ENCODE measurements at regions not wholly inside any gene's neighbourhood (a gene's known extent, or its start where the extent isn't known, plus 50 kb on each side); places are given as distances from the start of the nearest gene placed in this dataset.
"Not testable (repeated sequence)": the region's sequence is repeated elsewhere in the genome, so short reads cannot be mapped to it uniquely, and the experiment has no call there.

DNA sequence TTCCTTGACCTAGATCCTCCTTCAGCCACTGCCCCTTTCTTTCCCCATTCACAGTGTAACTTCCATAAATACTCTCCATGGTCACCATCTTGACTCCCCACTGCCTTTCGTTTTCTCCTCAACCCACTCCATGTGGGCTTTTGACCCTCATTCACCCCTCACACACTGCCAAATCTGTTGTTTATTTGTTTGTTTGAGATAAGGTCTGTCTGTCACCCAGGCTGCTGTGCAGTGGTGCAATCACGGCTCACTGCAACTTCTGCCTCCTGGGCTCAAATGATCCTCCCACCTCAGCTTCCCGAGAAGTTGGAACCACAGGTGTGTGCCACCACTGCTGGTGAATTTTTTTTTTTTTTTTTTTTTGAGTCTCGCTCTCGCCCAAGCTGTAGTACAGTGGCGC lies 162.9 kb downstream of the FGF1 start:
- Histone ChIP-seq H2BK120ac (ENCODE audit: low read depth, low read length) (no peak overlapping the region), H3K4me2 (ENCODE audit: low read length) (no peak overlapping the region), H3K56ac (ENCODE audit: low read length) (no peak overlapping the region), H3K27ac (ENCODE audit: low read depth, low read length) (no peak overlapping the region), H3K36me3 (ENCODE audit: control insufficient read depth, insufficient read depth, low read length) (no peaks in the 10 kb centered on the region), H2AK5ac (ENCODE audit: low read length) (no peak overlapping the region), H2BK5ac (ENCODE audit: low read length) (no peak overlapping the region), H4K8ac (ENCODE audit: low read depth, low read length) (no peak overlapping the region), H3K18ac (ENCODE audit: low read length) (no peak overlapping the region), H3K4ac (ENCODE audit: low read depth, low read length) (no peak overlapping the region), H3K23ac (ENCODE audit: low read length) (no peak overlapping the region), H2BK15ac (replicated peaks; ENCODE audit: low read depth) (no peak overlapping the region), H3K9ac (ENCODE audit: low read length) (no peak overlapping the region), H4K5ac (ENCODE audit: low read length) (no peak overlapping the region), H3K4me3 (ENCODE audit: low read length) (no peak overlapping the region), H3K79me1 (ENCODE audit: low read length) (no peaks in the 10 kb centered on the region), H3K4me1 (ENCODE audit: control insufficient read depth, low read depth, low read length) (no peaks in the 10 kb centered on the region), H3K79me2 (ENCODE audit: control insufficient read depth, insufficient read depth, low read length) (no peaks in the 10 kb centered on the region), H3K27me3 (ENCODE audit: insufficient read depth, low read length, poor library complexity) (no peaks in the 10 kb centered on the region)
- DNase-seq = peak; percentile 19
- WGBS (ENCODE audit: extremely low coverage, insufficient coverage, low lambda C conversion rate) = no CpG with 5 or more reads among the region's 6 CpGs

DNA sequence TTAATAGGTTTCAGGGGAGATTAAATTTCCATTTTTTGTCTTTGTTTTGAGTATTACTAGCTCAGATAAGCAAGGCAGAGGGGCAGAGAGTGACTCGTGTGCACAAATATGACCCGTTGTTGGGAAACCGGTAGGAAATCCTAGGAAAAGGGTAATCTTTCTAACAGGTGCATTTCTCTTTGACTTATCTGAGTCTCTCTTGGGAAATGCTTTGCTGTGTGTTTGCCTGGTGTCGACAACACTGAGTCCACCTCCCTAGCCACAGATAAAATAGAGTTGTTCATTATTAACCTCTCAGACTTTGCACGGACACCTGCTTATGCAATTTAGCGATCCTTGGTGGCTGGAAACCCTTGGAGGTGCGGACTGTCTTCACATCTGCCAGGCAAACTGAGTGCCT lies 164.2 kb downstream of the FGF1 start:
- H4K8ac ChIP-seq (ENCODE audit: low read depth, low read length) = no peak overlapping the region
- H2BK120ac ChIP-seq (ENCODE audit: low read depth, low read length) = no peak overlapping the region
- no peaks in the 10 kb centered on the region for H3K79me2 ChIP-seq (ENCODE audit: control insufficient read depth, insufficient read depth, low read length)
- no peak overlapping the region for H3K9ac ChIP-seq (ENCODE audit: low read length)
- no peak overlapping the region for H3K4me3 ChIP-seq (ENCODE audit: low read length)
- no peaks in the 10 kb centered on the region for H3K4me1 ChIP-seq (ENCODE audit: control insufficient read depth, low read depth, low read length)
- H3K27me3 ChIP-seq (ENCODE audit: insufficient read depth, low read length, poor library complexity) = no peaks in the 10 kb centered on the region
- no peaks in the 10 kb centered on the region for H3K79me1 ChIP-seq (ENCODE audit: low read length)
- no peak overlapping the region for H3K27ac ChIP-seq (ENCODE audit: low read depth, low read length)
- no peak for DNase-seq
- H4K5ac ChIP-seq (ENCODE audit: low read length) = no peak overlapping the region
- H2BK15ac ChIP-seq (replicated peaks; ENCODE audit: low read depth) = no peak overlapping the region
- no peak overlapping the region for H3K4me2 ChIP-seq (ENCODE audit: low read length)
- no peak overlapping the region for H3K4ac ChIP-seq (ENCODE audit: low read depth, low read length)
- no peak overlapping the region for H3K23ac ChIP-seq (ENCODE audit: low read length)
- H3K36me3 ChIP-seq (ENCODE audit: control insufficient read depth, insufficient read depth, low read length) = no peaks in the 10 kb centered on the region
- peak overlapping the region; percentile 68 for H3K18ac ChIP-seq (ENCODE audit: low read length)
- H2AK5ac ChIP-seq (ENCODE audit: low read length) = no peak overlapping the region
- WGBS (ENCODE audit: extremely low coverage, insufficient coverage, low lambda C conversion rate) = no CpG with 5 or more reads among the region's 7 CpGs
- H3K56ac ChIP-seq (ENCODE audit: low read length) = no peak overlapping the region
- no peak overlapping the region for H2BK5ac ChIP-seq (ENCODE audit: low read length)

DNA sequence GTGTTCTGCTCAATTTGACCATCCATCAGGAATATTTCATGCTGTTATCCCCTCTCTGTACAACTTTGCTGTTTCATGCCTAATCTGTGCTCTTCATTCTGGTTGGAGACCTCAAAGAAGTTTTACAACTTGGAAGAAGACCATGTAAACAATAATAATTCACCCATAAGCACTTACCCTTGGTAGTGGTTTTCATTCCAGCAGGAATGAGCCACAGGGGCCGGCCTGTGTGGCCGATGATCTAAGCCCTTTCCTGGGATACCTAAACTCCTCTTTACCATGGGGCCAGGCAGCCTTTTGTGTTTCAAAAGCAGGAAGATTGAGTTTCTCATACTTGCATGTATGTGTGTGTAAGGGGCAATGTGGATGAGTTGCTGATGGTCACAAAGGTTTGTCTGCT lies 165.0 kb downstream of the FGF1 start:
- Histone ChIP-seq H3K4ac (ENCODE audit: low read depth, low read length) (peak overlapping the region; percentile 70), H3K4me1 (ENCODE audit: control insufficient read depth, low read depth, low read length) (no peaks in the 10 kb centered on the region), H3K18ac (ENCODE audit: low read length) (peak overlapping the region; percentile 68), H4K8ac (ENCODE audit: low read depth, low read length) (no peak overlapping the region), H4K5ac (ENCODE audit: low read length) (no peak overlapping the region), H3K4me2 (ENCODE audit: low read length) (no peak overlapping the region), H3K56ac (ENCODE audit: low read length) (no peak overlapping the region), H2AK5ac (ENCODE audit: low read length) (no peak overlapping the region), H3K36me3 (ENCODE audit: control insufficient read depth, insufficient read depth, low read length) (no peaks in the 10 kb centered on the region), H3K23ac (ENCODE audit: low read length) (no peak overlapping the region), H2BK15ac (replicated peaks; ENCODE audit: low read depth) (peak overlapping the region; percentile 85), H2BK5ac (ENCODE audit: low read length) (no peak overlapping the region), H3K79me1 (ENCODE audit: low read length) (no peaks in the 10 kb centered on the region), H3K9ac (ENCODE audit: low read length) (no peak overlapping the region), H2BK120ac (ENCODE audit: low read depth, low read length) (no peak overlapping the region), H3K79me2 (ENCODE audit: control insufficient read depth, insufficient read depth, low read length) (no peaks in the 10 kb centered on the region), H3K27ac (ENCODE audit: low read depth, low read length) (no peak overlapping the region), H3K4me3 (ENCODE audit: low read length) (no peak overlapping the region), H3K27me3 (ENCODE audit: insufficient read depth, low read length, poor library complexity) (no peaks in the 10 kb centered on the region)
- no CpG with 5 or more reads among the region's 2 CpGs for WGBS (ENCODE audit: extremely low coverage, insufficient coverage, low lambda C conversion rate)
- no peak for DNase-seq

DNA sequence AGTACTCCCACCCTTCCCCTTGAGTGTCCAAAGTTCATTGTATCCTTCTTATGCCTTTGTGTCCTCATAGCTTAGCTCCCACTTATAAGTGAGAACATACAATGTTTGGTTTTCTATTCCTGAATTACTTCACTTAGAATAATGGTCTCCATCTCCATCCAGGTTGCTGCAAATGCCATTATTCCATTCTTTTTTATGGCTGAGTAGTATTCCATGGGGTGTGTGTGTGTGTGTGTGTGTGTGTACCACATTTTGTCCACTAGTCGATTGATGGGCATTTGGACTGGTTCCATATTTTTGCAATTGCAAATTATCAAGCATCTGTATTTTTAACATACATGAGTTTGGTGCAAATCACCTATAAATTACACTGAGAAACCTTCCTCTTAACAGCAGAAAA lies 166.0 kb downstream of the FGF1 start:
- H4K8ac ChIP-seq (ENCODE audit: low read depth, low read length); H2BK120ac ChIP-seq (ENCODE audit: low read depth, low read length); H3K79me2 ChIP-seq (ENCODE audit: control insufficient read depth, insufficient read depth, low read length); H2BK5ac ChIP-seq (ENCODE audit: low read length); H4K5ac ChIP-seq (ENCODE audit: low read length); H3K27ac ChIP-seq (ENCODE audit: low read depth, low read length); DNase-seq; H3K4ac ChIP-seq (ENCODE audit: low read depth, low read length); H3K18ac ChIP-seq (ENCODE audit: low read length); H2BK15ac ChIP-seq (replicated peaks; ENCODE audit: low read depth); H3K56ac ChIP-seq (ENCODE audit: low read length); H3K4me3 ChIP-seq (ENCODE audit: low read length); H3K27me3 ChIP-seq (ENCODE audit: insufficient read depth, low read length, poor library complexity); H3K9ac ChIP-seq (ENCODE audit: low read length); H3K79me1 ChIP-seq (ENCODE audit: low read length); H2AK5ac ChIP-seq (ENCODE audit: low read length); H3K4me1 ChIP-seq (ENCODE audit: control insufficient read depth, low read depth, low read length); H3K4me2 ChIP-seq (ENCODE audit: low read length); H3K36me3 ChIP-seq (ENCODE audit: control insufficient read depth, insufficient read depth, low read length); H3K23ac ChIP-seq (ENCODE audit: low read length): not testable (repeated sequence)
- WGBS (ENCODE audit: extremely low coverage, insufficient coverage, low lambda C conversion rate) = no CpG with 5 or more reads among the region's 1 CpG

- WGBS (ENCODE audit: extremely low coverage, insufficient coverage, low lambda C conversion rate) = no CpG with 5 or more reads among the region's 1 CpG
- H2BK5ac ChIP-seq (ENCODE audit: low read length) = no peak overlapping the region
- no peak overlapping the region for H3K4me3 ChIP-seq (ENCODE audit: low read length)
- H3K18ac ChIP-seq (ENCODE audit: low read length) = no peak overlapping the region
- H4K5ac ChIP-seq (ENCODE audit: low read length) = no peak overlapping the region
- H3K23ac ChIP-seq (ENCODE audit: low read length) = no peak overlapping the region
- H3K27ac ChIP-seq (ENCODE audit: low read depth, low read length) = no peak overlapping the region
- H3K4ac ChIP-seq (ENCODE audit: low read depth, low read length) = no peak overlapping the region
- no peaks in the 10 kb centered on the region for H3K4me1 ChIP-seq (ENCODE audit: control insufficient read depth, low read depth, low read length)
- no peak overlapping the region for H3K4me2 ChIP-seq (ENCODE audit: low read length)
- H3K79me1 ChIP-seq (ENCODE audit: low read length) = no peaks in the 10 kb centered on the region
- H2AK5ac ChIP-seq (ENCODE audit: low read length) = no peak overlapping the region
- DNase-seq = no peak
- H2BK120ac ChIP-seq (ENCODE audit: low read depth, low read length) = no peak overlapping the region
- H3K36me3 ChIP-seq (ENCODE audit: control insufficient read depth, insufficient read depth, low read length) = no peaks in the 10 kb centered on the region
- H3K9ac ChIP-seq (ENCODE audit: low read length) = no peak overlapping the region
- no peaks in the 10 kb centered on the region for H3K27me3 ChIP-seq (ENCODE audit: insufficient read depth, low read length, poor library complexity)
- H4K8ac ChIP-seq (ENCODE audit: low read depth, low read length) = no peak overlapping the region
- no peaks in the 10 kb centered on the region for H3K79me2 ChIP-seq (ENCODE audit: control insufficient read depth, insufficient read depth, low read length)
- H3K56ac ChIP-seq (ENCODE audit: low read length) = no peak overlapping the region
- no peak overlapping the region for H2BK15ac ChIP-seq (replicated peaks; ENCODE audit: low read depth)
Observed at GRCh38 chr5:142517840-142518239, 168.1 kb downstream of the FGF1 start.

DNA sequence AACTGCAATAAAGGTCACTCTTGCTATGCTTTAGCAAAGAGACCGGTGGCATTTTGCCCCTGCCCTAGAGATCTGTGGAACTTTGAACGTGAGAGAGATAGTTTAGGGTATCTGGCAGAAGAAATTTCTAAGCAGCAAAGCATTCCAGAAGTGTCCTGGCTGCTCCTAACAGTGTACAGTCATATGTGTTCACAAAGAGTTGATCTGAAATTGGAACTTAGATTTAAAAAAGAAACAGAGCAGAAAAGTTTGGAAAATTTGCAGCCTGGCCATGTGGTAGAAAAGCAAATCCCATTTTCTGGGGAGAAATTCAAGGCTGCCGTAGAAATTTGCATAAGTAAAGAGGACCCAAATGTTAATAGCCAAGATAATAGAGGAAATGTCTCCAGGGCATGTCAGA lies 169.2 kb downstream of the FGF1 start:
- Histone ChIP-seq H3K4me1 (ENCODE audit: control insufficient read depth, low read depth, low read length) (no peaks in the 10 kb centered on the region), H3K18ac (ENCODE audit: low read length) (no peak overlapping the region), H4K5ac (ENCODE audit: low read length) (no peak overlapping the region), H3K79me2 (ENCODE audit: control insufficient read depth, insufficient read depth, low read length) (no peaks in the 10 kb centered on the region), H3K36me3 (ENCODE audit: control insufficient read depth, insufficient read depth, low read length) (no peaks in the 10 kb centered on the region), H3K23ac (ENCODE audit: low read length) (no peak overlapping the region), H2BK15ac (replicated peaks; ENCODE audit: low read depth) (no peak overlapping the region), H3K27ac (ENCODE audit: low read depth, low read length) (no peak overlapping the region), H3K79me1 (ENCODE audit: low read length) (no peaks in the 10 kb centered on the region), H4K8ac (ENCODE audit: low read depth, low read length) (no peak overlapping the region), H3K4me3 (ENCODE audit: low read length) (no peak overlapping the region), H2AK5ac (ENCODE audit: low read length) (no peak overlapping the region), H3K9ac (ENCODE audit: low read length) (no peak overlapping the region), H3K4me2 (ENCODE audit: low read length) (no peak overlapping the region), H2BK120ac (ENCODE audit: low read depth, low read length) (no peak overlapping the region), H3K56ac (ENCODE audit: low read length) (no peak overlapping the region), H2BK5ac (ENCODE audit: low read length) (no peak overlapping the region), H3K4ac (ENCODE audit: low read depth, low read length) (no peak overlapping the region), H3K27me3 (ENCODE audit: insufficient read depth, low read length, poor library complexity) (no peaks in the 10 kb centered on the region)
- no CpG with 5 or more reads among the region's 3 CpGs for WGBS (ENCODE audit: extremely low coverage, insufficient coverage, low lambda C conversion rate)
- DNase-seq = no peak

Measured in mesendoderm (in vitro differentiated cells).